Caki2 (cell line): ENCODE measurements at regions not wholly inside any gene's neighbourhood (a gene's known extent, or its start where the extent isn't known, plus 50 kb on each side); places are given as distances from the start of the nearest gene placed in this dataset.

Experiments
- DNase-seq: peaks from one replicate; pipeline ENCODE4 v3.0.0-alpha.2; 2015; ENCODE audit warnings: low read depth
- in situ Hi-C: cut with HindIII; loops from 2 replicates; pipeline ENCODE4 v1.10.0; 2016; ENCODE audit warnings: low sequenced_read_pairs, low pct_unique_long_range_greater_than_20kb, mixed read lengths

DNA sequence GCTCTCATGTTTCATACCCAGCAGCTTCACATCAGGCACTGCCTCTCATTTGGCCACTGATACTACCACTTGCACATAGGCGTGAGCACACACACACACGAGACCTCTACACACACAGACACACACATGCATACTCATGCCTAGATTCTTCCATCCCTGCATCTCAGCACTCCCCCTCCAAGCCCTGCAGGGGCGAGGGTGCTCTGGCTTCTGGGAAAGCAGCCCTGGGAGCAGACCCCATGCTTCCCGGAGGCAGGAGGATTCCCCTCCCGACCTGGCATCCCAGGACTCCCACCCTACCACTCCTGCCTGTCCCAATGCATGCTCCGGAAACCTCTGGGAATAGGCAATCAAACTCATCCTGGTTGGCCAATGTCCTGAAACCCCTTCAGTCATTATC lies 89.1 kb upstream of the SMNDC1 start:
- no peak for DNase-seq
- in situ Hi-C loops: no loop called here

GRCh38 chr10:110394296-110394695 lies 89.6 kb upstream of the SMNDC1 start:
- in situ Hi-C loops: no loop called here

DNA sequence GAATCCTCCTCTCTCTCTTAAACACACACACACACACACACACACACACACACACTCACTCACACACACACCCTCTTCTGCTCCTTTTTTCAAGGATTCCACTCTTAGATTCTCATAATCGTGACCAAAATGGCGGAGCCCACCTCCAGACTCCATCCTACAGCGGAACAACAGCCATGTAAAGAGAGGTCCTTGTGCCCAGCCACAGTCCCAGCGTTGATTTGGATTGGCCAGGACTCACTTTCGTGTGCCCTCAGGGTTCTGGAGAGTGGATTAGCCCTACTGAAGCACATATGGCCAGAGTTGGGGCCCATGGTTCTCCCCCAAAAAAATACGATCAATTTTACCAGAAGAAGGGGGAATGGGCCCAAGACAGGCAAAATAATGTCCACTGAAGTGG lies 90.2 kb upstream of the SMNDC1 start:
- DNase-seq: no peak
- in situ Hi-C loops: no loop called here

More at GRCh38 chr10:110394296-110394695, 89.6 kb upstream of the SMNDC1 start:
- DNase-seq: no peak

DNA sequence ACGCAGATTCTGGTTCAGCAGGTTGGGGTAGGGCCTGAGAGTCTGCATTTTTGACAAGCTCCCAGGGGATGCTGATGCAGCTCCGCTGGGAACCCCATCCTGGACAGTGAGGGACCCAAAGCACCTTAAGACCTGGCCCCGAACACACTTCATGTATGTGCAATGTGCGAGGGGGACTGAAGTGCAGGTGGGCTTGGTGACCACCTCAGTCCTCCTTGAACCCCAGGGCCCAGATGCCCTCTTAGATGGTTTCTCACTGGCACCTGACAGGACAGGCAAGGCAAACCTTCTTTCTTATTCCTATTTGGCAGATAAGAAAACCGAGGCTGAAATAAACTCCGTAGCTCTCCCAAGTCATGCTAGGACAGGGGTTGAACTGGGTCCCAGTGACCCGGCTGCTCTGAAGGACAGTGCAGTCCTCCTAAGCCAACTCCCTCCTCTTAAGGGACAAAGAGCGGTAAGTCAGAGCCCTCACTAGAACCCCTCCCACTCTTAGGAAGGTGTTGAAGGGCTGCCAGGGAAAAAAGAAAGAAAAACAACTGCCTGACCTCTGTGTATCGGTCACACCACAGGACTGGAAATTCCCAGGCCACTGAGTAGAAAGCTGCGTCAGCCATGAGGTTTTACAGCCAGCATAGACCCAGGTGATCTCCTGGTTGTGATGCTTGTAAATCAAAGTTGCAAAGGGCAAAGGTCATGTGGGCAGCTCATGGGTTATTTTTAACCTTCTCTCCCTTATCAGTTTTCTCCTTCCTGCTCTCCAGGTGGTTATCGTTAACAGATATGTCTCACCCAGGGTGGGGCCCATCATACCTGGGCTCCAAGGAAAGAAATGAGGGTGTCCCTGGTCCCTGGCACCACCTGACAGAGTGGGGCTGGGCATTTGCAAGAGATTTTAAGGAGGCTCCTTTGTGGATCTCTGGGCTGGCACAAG lies 90.9 kb upstream of the SMNDC1 start:
- DNase-seq: peak; percentile 99
- in situ Hi-C loops: no loop called here

DNA sequence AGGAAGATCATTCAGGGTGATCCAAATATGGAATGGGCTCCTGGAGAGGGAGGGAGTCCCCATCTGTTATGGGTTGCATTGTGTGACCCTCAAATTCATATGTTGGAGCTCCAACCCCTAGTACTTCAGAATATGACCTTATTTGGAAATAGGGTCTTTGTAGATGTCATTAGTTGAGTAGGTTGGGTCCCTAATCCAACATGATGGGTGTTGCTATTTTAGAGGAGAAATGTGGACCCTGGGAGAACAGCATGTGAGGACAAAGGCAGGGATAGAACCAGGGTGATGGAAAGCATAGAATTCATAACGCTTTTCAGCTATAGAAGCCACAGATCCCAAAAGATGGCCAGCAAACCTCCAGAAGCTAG lies 91.5 kb upstream of the SMNDC1 start:
- DNase-seq: no peak
- in situ Hi-C loops: no loop called here

DNA sequence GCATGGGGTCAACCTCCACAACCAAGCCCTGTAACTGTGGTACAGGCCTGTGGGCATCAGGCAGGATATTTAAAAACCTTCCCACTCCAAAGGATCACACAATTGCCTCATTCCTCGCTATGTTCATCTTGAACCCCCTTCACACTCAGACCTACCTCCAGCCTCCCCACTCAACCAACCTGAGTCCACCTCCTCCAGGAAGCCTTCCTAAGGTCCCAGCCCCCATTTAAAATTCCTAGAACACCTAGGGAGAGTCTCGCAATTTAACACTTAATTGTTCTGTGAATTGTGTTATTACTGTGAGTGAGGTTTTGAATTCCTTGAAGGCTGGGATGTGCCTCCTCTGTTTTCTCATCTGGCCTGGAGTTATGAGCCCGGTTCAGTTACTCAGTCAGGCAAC lies 93.1 kb upstream of the SMNDC1 start:
- in situ Hi-C loops: no loop called here
- no peak for DNase-seq

DNA sequence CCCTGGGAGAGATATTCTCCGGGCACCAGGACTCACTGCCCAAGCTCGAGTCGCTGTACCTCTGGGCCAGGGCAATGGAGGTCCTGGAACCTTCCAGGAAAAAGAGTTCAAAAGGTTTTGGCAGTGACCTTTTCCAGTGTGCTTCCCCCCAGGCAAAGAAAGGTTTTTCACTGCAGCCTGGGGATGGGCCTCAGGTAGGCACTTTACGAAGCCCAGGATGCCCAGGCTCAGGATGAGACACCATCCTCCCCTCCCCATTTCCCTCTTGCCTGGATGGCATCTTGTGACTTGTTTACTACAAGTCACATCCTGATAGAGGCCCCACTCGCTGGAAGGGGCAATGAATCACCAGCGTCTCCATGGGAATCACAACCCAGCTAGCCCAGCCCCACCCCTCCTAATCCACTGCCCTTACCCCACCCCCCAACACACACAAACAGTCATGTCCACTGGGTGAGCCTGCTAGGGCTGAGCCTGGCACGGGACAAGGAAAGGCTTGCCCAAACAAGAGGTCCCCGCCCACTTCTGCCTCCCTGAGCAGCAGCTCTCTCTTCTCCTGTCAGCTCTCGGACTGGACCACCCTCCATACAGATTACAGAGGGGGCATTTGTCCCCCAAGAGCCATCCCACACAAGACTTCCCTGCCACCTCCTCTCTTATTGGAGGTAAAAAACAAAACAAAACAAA lies 93.8 kb upstream of the SMNDC1 start:
- in situ Hi-C loops: no loop called here
- peak; percentile 94 for DNase-seq

DNA sequence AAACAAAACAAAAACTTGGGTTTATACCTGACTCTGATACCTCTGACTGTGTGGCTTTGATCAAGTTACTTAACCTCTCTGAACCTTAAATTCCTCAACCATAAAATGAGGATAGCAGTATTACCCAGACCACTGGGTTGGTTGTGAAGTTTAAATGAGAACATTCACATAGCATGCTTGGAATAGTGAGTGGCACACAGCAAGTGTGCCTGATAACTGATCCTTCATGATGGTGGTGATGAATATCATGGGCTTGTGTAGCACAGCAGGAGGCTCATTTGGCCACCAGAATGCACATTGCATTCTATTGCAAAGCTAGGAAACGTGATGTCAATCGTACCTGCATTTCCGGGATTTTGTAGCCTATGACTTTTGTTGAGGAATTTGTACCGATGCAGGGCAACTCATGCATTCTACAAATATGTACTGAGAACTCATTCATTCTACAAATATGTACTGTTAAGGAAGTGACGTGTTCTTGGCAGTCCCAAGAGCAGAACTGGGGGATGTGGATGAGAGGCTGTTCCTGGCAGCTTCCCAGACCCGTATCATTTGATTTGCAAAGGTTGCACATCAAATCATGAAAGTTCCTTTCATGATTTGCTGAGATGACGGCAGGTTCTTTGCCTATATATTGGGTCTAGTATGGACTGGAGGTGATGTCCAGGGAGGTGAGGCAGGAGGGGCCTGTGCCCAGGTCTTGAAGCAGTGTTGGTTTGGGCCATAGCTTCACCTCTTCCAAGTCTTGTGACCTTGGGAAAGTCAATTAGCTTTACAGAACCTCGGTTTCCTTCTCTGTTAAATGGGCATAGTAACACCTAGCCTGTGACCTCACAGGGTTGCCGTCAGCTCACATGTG lies 94.6 kb upstream of the SMNDC1 start:
- peak; percentile 82 for DNase-seq
- in situ Hi-C loops: no loop called here

DNA sequence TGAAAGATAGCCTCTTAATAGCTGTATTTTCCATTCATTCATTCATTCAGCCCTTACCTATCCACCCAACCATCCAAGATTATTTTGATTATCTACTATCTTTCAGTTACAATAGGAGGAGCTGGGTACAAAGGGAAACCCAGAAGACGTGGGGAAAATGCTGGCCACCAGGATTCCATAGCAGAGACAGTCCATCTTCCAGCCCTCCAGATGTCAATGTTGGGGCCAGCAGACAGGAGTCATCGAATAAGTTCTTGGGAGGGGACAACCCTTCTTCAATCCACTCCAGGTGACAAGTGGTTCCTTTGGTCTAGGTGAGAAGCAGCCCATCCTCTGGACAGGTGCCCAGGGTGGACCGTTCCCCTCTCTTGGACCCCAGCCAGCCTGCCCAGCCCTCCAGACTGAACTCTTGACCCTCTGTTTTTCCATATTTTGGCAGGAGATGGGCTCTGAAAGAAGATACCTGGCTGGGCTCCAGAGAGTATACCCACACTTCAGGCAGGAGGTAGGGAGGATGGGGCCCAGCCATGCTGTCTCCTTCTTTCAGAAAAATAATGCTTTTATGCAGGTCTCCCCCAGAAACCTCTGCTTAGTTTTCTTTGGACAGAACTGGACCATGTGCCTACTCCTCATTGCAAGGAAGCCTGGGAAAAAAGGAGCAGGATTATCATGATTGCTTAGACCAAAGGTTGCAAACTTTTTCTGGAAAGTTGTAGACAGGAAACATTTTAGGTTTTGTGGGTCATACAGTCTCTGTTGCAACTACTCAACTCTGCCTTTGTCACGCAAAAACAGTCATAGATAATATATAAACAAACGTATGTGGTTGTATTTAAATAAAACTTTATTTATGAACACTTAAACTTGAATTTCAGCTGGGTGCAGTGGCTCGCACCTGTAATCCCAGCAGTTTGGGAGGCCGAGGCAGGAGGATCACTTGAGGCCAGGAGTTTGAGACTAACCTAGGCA lies 95.5 kb upstream of the SMNDC1 start:
- no peak for DNase-seq
- in situ Hi-C loops: no loop called here

GRCh38 chr10:110401401-110402076 lies 96.2 kb upstream of the DUSP5 start:
- DNase-seq: no peak
- in situ Hi-C loops: no loop called here

GRCh38 chr10:110402077-110402416 lies 95.7 kb upstream of the DUSP5 start:
- in situ Hi-C loops: no loop called here
- DNase-seq: no peak

DNA sequence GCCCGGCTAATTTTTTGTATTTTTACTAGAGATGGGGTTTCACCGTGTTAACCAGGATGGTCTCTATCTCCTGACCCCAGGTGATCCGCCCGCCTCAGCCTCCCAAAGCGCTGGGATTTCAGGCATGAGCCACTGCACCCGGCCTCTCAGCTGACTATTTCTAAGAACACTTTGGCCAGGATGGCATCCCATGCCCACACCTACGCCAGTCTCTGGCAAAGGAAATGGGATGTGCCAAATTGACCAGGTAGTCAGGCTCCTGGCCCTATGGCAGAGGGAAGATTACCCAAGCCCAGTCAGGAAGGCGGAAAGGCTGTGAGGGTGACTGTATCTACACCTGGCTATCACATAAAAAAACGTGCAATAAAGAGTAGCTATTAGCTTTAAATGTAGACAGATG lies 94.1 kb upstream of the DUSP5 start:
- no peak for DNase-seq
- in situ Hi-C loops: no loop called here

DNA sequence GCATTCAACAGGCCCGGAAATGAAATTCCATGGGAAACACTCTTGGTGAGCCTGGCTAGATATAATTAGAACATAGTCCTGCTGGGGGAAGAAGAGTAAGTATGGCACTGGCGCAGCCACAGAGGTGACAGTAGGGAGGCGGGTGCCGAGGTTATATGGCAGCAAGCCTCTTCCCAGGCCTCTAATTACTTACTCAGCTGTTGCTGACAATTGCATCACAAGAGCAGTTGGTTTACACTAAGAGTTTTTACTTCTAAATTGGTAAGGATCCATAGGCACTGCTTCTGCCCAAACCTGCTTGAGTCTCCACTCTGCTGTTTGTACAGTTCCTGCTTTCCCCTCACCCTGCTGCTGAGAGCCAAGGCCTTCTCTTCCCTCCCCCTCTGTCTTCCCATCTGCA lies 93.3 kb upstream of the DUSP5 start:
- in situ Hi-C loops: no loop called here
- DNase-seq: no peak

GRCh38 chr10:110404825-110405224 lies 92.9 kb upstream of the DUSP5 start:
- in situ Hi-C loops: no loop called here

DNA sequence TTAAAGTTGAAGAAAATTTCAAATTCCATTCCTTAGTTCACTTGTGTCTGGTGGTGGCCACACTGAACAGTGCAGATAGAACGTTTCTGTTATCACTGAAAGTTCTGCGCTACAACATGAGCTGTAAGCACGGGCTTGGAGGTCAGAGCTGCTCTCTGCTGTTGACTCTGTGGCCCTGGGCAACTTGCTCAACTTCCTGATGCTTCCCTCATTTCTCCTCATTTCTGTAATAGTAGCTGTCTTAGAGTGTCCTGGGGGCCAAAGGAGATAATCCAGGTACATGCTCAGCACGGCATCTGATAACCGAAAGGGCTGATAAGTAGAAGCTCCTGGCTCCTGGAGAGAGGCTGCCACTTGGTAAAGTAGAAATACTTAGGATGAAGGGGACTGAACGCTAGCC lies 92.3 kb upstream of the DUSP5 start:
- DNase-seq: no peak
- in situ Hi-C loops: no loop called here

More at GRCh38 chr10:110404825-110405224, 92.9 kb upstream of the DUSP5 start:
- DNase-seq: no peak

GRCh38 chr10:110407301-110408170 lies 90.2 kb upstream of the DUSP5 start:
- in situ Hi-C loops: no loop called here
- peak; percentile 43 for DNase-seq
